GM12891 (cell line): ENCODE measurements at regions not wholly inside any gene's neighbourhood (a gene's known extent, or its start where the extent isn't known, plus 50 kb on each side); places are given as distances from the start of the nearest gene placed in this dataset.

ENCODE experiments used
- POLR2AphosphoS5 ChIP-seq: IDR thresholded peaks from 2 replicates; pipeline ENCODE4 v1.6.1; 2011; ENCODE audit warnings: low read depth, low read length, control low read depth
- TAF1 ChIP-seq: IDR thresholded peaks from 2 replicates; pipeline ENCODE4 v1.6.1; 2011; ENCODE audit warnings: low read depth, low read length, control low read depth

DNA sequence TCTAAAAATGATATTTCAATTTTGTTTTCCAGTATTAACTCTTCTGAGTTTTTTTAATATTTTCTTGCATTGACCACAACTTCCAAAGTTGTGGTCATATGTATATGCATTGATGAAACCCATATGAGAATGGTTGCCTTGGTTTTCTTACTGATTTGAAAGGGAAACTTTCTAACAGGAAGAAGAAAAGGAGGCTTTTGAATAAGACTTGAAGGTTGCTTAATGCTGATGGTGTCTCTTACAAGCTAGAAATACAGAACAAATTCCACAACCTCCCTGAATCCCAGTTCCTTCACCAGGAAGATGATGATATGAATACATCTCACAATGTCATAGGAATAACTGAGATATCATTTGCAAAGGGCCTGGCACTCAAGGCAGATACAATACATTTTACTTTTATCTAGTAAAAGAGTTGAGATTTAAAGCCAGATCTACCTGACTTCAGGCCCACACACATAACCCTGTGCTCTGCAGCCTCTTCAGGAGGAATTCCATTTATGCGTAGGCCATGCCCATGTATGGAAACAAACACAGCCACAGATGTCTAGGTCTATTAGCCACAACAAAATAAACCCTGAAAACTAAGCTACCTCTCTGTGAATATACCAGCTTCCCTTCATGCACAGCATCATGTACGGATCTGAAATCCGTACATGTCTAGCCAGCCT is 165.4 kb upstream of the PLEKHG7 start:
- TF ChIP-seq POLR2AphosphoS5 (no peak), TAF1 (no peak)
